ENCODE measurements at regions not wholly inside any gene's neighbourhood (a gene's known extent, or its start where the extent isn't known, plus 50 kb on each side); places are given as distances from the start of the nearest gene placed in this dataset.
"Not testable (repeated sequence)": the region's sequence is repeated elsewhere in the genome, so short reads cannot be mapped to it uniquely, and the experiment has no call there.

DNA sequence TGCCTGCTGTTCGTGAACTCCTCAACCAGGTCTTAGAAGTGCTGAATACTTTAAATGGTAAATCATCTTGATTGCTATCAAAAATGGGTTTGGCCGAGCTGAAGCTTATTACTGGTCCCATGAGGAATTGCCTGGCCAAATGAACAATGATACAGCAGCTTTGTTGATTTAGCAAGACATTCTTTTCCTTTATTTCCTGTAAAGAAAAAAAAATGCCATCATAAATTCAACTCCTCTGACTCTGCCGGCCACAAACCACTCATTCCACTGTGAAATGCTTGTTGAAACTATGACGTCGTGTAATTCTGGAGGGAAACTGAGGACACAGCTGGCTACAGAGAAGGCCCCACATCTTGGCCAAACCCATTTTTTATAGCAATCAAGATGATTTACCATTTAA is 74.2 kb upstream of the ID2 start:
- no peak overlapping the region for H3K4me3 Mint-ChIP-seq

DNA sequence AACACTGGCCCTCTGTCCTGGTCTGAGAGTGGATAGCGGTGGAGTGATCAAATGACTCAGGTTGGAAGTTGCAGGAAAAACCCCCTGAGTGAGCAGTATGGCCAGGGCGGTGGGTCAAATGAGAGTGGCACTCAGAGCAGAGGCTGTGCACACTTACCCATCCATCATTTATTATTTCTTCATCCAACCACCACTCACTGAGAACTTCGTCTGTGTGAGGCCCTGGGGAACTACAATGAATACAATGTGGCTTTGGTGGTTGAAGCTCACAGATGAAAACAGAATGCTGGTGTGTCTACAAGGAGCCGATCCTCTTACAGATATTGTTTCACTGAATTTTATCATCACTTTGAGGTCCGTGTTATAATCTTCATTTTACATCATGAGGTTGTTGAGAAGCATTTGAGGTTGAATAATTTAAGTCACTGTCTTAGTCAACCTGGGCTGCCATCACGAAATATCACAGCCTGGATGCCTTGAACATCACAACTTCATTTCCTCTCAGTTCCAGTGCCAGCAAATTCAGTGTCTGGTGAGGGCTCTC is 73.4 kb upstream of the ID2 start:
- intact Hi-C loops (cut with micrococcal nuclease): no loop called here
- Mint-ChIP-seq H3K4me3 (no peak overlapping the region), H3K36me3 (ENCODE audit: low read depth) (no peaks in the 10 kb centered on the region), H3K27me3 (peaks cover 6% of the 10 kb centered on the region), H3K4me1 (ENCODE audit: low read depth) (peaks cover 13% of the 10 kb centered on the region), H3K9me3 (peaks cover 5% of the 10 kb centered on the region), H3K27ac (no peak overlapping the region)

More for the DNA sequence above, 74.2 kb upstream of the ID2 start:
- Mint-ChIP-seq H3K9me3 (peaks cover 5% of the 10 kb centered on the region), H3K27me3 (peaks cover 6% of the 10 kb centered on the region), H3K4me1 (ENCODE audit: low read depth) (peaks cover 20% of the 10 kb centered on the region), H3K36me3 (ENCODE audit: low read depth) (no peaks in the 10 kb centered on the region), H3K27ac (no peak overlapping the region)
- intact Hi-C loops (cut with micrococcal nuclease): no loop called here

DNA sequence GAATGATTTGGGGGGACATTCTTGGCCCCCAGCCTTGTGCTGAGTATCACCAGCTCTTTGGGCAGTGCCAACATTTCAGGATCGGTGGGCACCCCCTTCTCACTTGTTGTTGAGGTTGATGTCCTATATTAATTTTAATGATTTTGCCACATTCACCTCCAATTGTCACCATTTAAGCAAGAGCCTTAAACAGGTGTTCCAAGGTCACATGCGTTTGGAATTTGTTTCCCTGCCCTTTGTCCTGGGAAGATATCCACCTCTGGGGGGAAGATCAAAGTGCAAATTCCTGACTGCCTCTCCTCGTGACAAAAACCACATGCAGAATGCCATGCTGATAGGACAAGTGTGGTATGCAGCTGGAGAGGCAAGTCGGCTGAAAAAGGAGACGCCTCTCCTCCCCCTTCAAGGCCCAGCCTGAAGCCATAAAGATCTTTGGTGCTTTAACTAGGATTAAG is 72.5 kb upstream of the ID2 start:
- Mint-ChIP-seq H3K27me3 (peaks cover 9% of the 10 kb centered on the region), H3K36me3 (ENCODE audit: low read depth) (no peaks in the 10 kb centered on the region), H3K4me1 (ENCODE audit: low read depth) (peaks cover 8% of the 10 kb centered on the region), H3K4me3 (no peak overlapping the region), H3K9me3 (peaks cover 5% of the 10 kb centered on the region), H3K27ac (no peak overlapping the region)
- intact Hi-C loops (cut with micrococcal nuclease): no loop called here

DNA sequence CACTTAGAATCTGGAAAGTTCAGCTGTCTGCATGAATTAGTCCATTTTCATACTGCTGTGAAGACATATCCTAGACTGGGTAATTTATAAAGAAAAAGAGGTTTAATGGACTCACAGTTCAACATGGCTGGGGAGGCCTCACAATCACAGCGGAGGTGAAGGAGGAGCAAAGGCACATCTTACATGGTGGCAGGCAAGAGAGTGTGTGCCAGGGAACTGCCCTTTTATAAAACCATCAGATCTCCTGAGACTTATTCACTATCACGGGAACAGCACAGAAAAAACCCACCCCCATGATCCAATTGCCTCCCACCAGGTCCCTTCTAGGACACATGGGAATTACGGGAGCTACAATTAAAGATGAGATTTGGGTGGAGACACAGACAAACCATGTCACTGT is 71.1 kb upstream of the ID2 start:
- H3K27ac Mint-ChIP-seq; H3K4me1 Mint-ChIP-seq (ENCODE audit: low read depth); H3K9me3 Mint-ChIP-seq; H3K36me3 Mint-ChIP-seq (ENCODE audit: low read depth); H3K4me3 Mint-ChIP-seq; intact Hi-C loops (cut with micrococcal nuclease): not testable (repeated sequence)
- H3K27me3 Mint-ChIP-seq: peaks cover 18% of the 10 kb centered on the region

DNA sequence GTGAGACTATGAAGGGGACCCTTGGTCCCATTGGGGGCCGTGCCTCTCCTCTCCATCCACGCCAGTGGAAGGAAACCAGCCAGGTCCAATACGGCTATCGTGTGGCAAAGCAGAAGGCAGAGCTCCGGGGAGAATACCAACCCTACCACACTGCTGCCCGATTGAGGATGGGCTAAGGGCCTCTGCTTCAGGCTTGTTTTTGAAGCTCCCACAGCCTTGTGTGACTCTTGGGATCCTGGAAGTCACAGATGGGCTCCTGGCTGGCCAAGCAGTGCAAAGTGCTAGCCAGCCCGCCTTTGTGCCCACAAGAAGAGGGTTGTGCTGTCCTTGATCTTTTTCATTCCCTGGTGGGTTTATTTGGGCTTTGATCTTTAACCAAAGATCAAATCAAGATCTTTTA is 70.6 kb upstream of the ID2 start:
- no peak overlapping the region for H3K27ac Mint-ChIP-seq
- intact Hi-C loops (cut with micrococcal nuclease): no loop called here
- no peak overlapping the region for H3K4me3 Mint-ChIP-seq
- peaks cover 5% of the 10 kb centered on the region for H3K9me3 Mint-ChIP-seq
- H3K4me1 Mint-ChIP-seq (ENCODE audit: low read depth): peaks cover 8% of the 10 kb centered on the region
- peaks cover 18% of the 10 kb centered on the region for H3K27me3 Mint-ChIP-seq
- no peaks in the 10 kb centered on the region for H3K36me3 Mint-ChIP-seq (ENCODE audit: low read depth)

DNA sequence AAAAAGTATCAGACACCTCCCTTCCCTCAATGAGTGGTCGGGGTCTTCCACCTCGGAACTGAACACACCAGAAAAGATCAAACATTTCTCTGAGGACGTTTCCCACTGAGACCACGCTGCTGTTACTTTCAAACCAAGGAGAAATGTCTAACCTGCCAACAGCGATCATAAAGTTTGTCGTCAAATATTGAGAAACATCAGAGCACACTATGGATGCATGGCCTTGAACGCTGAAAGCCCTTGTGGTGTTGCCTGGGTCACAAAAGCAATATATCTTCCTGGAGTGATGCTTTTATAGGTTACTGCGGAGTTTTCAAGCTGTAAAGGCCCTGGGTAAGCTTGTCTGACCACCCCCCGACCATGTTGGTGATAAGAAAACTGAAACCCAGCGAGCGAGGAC is 70.2 kb upstream of the ID2 start:
- Mint-ChIP-seq H3K36me3 (ENCODE audit: low read depth) (no peaks in the 10 kb centered on the region), H3K27me3 (peaks cover 19% of the 10 kb centered on the region)

DNA sequence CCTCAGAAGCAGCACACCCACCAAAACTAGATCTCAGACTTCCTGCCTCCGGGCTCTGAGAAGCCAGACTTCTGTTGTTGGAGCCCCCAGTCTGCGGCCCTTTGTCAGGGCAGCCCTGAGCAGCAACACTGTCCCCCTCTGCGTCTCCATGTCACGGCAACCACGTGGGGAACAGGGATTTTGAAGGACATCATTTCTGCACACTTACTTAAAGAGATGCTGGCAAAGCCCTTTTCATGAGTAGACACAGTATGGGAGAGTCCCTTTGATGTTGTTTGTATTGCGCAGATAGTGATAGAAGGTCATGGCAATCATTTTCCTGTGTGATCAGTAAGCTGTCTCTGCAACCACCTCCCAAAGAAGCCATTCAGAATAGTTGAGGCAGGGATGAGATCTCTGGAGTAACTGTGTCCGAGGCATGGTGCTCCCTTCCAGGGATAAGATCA is 69.1 kb upstream of the ID2 start:
- intact Hi-C loops (cut with micrococcal nuclease): no loop called here
- peaks cover 5% of the 10 kb centered on the region for H3K9me3 Mint-ChIP-seq
- peaks cover 18% of the 10 kb centered on the region for H3K27me3 Mint-ChIP-seq
- no peak overlapping the region for H3K4me3 Mint-ChIP-seq
- peaks cover 2% of the 10 kb centered on the region for H3K4me1 Mint-ChIP-seq (ENCODE audit: low read depth)
- no peak overlapping the region for H3K27ac Mint-ChIP-seq
- H3K36me3 Mint-ChIP-seq (ENCODE audit: low read depth): no peaks in the 10 kb centered on the region

More for the DNA sequence above, 70.2 kb upstream of the ID2 start:
- peaks cover 8% of the 10 kb centered on the region for H3K4me1 Mint-ChIP-seq (ENCODE audit: low read depth)
- no peak overlapping the region for H3K27ac Mint-ChIP-seq
- peaks cover 5% of the 10 kb centered on the region for H3K9me3 Mint-ChIP-seq
- intact Hi-C loops (cut with micrococcal nuclease): no loop called here
- no peak overlapping the region for H3K4me3 Mint-ChIP-seq

DNA sequence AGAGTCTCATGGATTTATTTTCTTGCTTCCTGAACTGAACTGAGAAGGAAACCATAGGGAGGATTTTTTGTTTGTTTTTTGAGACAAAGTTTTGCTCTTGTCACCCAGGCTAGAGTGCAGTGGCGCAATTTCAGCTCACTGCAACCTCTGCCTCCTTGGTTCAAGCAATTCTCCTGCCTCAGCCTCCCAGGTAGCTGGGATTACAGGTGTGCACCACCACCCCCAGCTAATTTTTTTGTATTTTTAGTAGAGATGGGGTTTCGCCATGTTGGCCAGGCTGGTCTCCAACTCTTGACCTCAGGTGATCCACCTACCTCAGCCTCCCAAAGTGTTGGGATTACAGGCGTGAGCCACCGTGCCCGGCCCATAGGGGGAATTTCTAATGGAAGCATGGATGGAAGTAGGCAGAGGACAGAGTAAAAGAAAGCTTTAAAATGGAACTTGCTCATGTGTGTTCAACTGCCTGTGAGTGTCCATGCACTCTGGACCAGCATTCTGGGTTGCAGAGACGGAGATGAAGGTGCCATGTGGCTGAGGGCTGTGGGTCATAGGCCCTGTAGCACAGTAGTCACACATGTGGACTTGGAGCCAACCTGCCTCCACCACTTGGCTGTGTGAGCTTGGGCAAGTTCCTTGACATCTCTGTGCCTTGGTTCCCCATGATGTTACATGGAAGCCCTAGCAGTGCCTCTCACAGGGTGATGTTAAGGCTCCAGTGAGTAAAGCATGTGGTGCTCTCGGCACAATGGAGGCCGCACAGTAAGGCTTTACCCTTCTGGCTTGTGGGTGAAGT is 68.5 kb upstream of the ID2 start:
- H3K9me3 Mint-ChIP-seq; H3K4me3 Mint-ChIP-seq; H3K27ac Mint-ChIP-seq; H3K36me3 Mint-ChIP-seq (ENCODE audit: low read depth); intact Hi-C loops (cut with micrococcal nuclease); H3K4me1 Mint-ChIP-seq (ENCODE audit: low read depth): not testable (repeated sequence)
- H3K27me3 Mint-ChIP-seq: peaks cover 20% of the 10 kb centered on the region

DNA sequence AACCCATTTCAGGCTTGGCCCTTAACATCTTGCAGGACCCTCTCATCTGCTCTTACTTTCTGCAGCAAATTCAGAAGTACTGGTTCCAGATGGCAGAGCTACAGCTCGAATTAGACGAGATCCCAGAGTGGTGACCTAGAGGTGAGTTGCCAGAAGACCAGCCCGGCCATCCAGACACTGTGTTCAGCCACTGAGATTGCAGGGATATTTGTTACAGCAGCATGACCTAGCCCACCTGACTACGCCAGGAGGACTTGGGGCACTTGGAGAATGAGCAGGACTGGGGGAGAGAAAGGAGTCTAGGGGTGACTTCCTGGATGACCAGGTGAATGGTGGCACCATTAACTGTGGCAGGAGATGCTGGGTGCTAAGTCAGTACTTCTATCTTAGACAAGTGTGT is 67.2 kb upstream of the ID2 start:
- Mint-ChIP-seq H3K27ac (no peak overlapping the region), H3K36me3 (ENCODE audit: low read depth) (no peaks in the 10 kb centered on the region), H3K4me3 (no peak overlapping the region), H3K9me3 (peaks cover 5% of the 10 kb centered on the region), H3K4me1 (ENCODE audit: low read depth) (peaks cover under 1% of the 10 kb centered on the region), H3K27me3 (peaks cover 20% of the 10 kb centered on the region)
- intact Hi-C loops (cut with micrococcal nuclease): no loop called here

DNA sequence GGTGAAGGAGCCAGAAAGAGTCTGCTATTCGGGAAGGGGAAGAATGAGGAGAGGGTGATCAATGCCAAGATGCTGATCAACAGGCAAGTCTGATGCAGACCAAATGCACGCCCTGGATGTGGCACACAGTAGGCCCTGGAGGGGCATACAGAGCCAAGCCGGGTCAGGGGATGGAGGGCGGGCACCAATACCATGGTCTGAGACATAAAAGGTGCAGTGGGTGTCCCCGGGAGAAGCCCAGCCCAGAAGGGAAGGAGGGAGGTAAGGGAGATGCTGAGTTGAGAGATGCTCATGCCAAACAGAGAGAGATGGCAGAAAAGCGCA is 66.6 kb upstream of the ID2 start:
- no peak overlapping the region for H3K4me3 Mint-ChIP-seq
- intact Hi-C loops (cut with micrococcal nuclease): no loop called here
- no peak overlapping the region for H3K27ac Mint-ChIP-seq
- H3K4me1 Mint-ChIP-seq (ENCODE audit: low read depth): peaks cover 6% of the 10 kb centered on the region
- peaks cover 22% of the 10 kb centered on the region for H3K27me3 Mint-ChIP-seq
- no peaks in the 10 kb centered on the region for H3K36me3 Mint-ChIP-seq (ENCODE audit: low read depth)
- H3K9me3 Mint-ChIP-seq: peaks cover 5% of the 10 kb centered on the region

DNA sequence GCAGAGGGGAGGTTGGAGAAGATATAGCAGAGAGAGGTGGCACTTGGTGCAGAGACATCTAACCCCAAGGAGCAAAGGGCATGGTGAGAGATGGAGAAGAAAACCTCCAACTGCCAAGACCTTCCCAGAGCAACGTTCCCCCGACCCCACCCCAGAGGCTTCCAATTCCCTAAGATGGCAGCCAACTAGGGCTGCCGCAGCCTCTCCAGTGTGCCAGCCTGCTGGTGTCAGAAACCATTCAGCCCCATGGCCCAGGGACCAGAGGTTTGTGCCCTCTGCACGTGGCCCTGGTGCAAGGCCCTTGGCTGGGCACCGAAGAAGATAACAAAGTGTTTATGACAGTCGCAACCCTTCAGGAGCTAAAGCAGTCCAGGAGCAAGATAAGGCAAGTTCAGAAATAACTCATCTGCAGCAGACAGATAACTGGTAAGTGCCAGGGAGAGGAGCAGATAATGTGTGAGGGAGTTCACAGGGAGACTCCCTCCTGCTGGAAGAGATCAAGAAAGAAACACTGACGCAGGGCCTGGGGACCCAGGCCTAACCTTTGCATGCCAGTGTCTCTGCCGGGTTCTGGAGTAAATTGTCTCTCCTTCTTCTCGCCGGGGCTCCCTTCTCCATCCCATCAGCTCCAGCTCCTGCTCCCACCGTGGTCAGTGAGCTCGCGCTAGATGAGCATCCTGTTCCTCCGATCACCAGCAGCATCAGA is 66.1 kb upstream of the ID2 start:
- H3K27ac Mint-ChIP-seq: no peak overlapping the region
- peaks cover 4% of the 10 kb centered on the region for H3K9me3 Mint-ChIP-seq
- H3K4me3 Mint-ChIP-seq: no peak overlapping the region
- H3K36me3 Mint-ChIP-seq (ENCODE audit: low read depth): no peaks in the 10 kb centered on the region
- H3K4me1 Mint-ChIP-seq (ENCODE audit: low read depth): peaks cover 6% of the 10 kb centered on the region
- H3K27me3 Mint-ChIP-seq: peaks cover 25% of the 10 kb centered on the region
- intact Hi-C loops (cut with micrococcal nuclease): no loop called here

DNA sequence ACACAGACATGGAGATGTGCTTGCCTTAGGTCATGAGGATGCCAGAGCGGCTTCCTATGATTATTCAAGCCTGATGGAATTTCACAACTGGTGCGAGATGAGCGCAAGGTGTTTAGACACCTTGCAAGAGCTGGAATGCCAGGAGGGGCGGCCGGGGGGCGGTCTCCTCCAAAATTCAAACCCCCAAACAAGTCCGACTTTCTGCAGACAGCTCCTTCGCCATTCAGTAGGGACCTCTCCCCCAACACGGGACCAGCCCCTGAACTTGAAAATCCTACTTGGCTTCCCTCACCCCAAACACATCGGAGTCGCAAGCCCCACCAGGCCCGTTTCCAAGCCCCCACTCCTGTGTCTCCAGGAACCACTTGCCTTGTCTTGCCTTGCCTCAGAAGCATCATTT is 64.8 kb upstream of the ID2 start:
- H3K9me3 Mint-ChIP-seq: no peaks in the 10 kb centered on the region
- no peaks in the 10 kb centered on the region for H3K36me3 Mint-ChIP-seq (ENCODE audit: low read depth)
- no peak overlapping the region for H3K4me3 Mint-ChIP-seq
- intact Hi-C loops (cut with micrococcal nuclease): no loop called here
- H3K27ac Mint-ChIP-seq: no peak overlapping the region
- peaks cover 25% of the 10 kb centered on the region for H3K27me3 Mint-ChIP-seq
- H3K4me1 Mint-ChIP-seq (ENCODE audit: low read depth): peaks cover 6% of the 10 kb centered on the region

DNA sequence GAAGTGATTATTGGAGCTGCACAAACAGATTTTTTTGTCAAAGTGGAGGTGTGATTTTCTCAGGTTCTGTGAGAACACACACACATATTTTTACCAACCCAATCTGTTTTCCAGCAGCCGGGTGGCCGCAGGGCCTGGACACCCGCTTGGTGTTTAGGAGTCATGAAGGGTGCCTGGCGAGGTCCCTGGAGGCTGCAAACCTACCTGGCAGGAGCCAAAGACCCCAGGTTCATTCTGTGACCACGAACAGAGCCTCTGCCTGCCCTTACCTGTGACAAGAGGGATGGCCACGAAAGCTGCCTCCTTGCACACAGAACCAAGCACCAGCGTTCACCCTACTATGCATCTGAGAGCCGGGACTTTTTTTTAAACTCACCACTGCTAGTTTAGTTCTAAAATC is 64.3 kb upstream of the ID2 start:
- Mint-ChIP-seq H3K36me3 (ENCODE audit: low read depth) (no peaks in the 10 kb centered on the region), H3K9me3 (no peaks in the 10 kb centered on the region), H3K4me3 (no peak overlapping the region), H3K27me3 (peaks cover 30% of the 10 kb centered on the region), H3K4me1 (ENCODE audit: low read depth) (peaks cover 11% of the 10 kb centered on the region), H3K27ac (no peak overlapping the region)
- intact Hi-C loops (cut with micrococcal nuclease): no loop called here

DNA sequence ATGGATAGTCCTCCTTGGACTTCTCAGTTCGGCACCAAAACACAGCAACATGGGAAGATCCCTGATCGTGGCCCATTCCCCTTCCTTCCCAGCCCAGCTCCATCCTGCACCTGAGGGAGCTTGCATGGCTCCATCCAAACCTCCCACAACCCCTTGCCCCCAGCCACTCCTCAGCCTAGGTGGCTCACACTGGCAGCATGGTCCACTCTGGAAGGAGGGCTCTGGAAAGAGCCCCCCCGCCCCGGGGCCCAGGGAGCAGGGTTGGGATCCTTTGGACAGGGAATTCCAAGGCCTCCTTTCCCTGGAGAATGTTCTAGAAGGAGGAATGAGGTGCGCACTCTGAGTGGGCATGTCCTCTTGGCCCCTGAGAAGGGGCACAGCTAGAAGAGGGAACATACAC is 62.8 kb upstream of the ID2 start:
- H3K9me3 Mint-ChIP-seq: no peaks in the 10 kb centered on the region
- no peaks in the 10 kb centered on the region for H3K36me3 Mint-ChIP-seq (ENCODE audit: low read depth)
- H3K27me3 Mint-ChIP-seq: peaks cover 41% of the 10 kb centered on the region
- no peak overlapping the region for H3K27ac Mint-ChIP-seq
- no peak overlapping the region for H3K4me3 Mint-ChIP-seq
- H3K4me1 Mint-ChIP-seq (ENCODE audit: low read depth): peaks cover 19% of the 10 kb centered on the region
- intact Hi-C loops (cut with micrococcal nuclease): no loop called here

All from dendritic cell treated with granulocyte-macrophage colony-stimulating factor and Interleukin-4, amounts not matched to agents 40 ng/mL and 50 ng/mL, for 4 days (primary cell).